ENCODE measurements at regions not wholly inside any gene's neighbourhood (a gene's known extent, or its start where the extent isn't known, plus 50 kb on each side); places are given as distances from the start of the nearest gene placed in this dataset.

GRCh38 chr2:128646691-128647090 is 328.0 kb upstream of the HS6ST1 start:
- no peaks in the 10 kb centered on the region for H3K27me3 Mint-ChIP-seq
- no peaks in the 10 kb centered on the region for H3K4me1 ChIP-seq (ENCODE audit: insufficient read depth, low read length)
- ChIA-PET CTCF (interaction anchor here (1.1 kb wide), 1 partner anchor 28 kb away, joined by 3 read pairs; no protein-coding TSS in a partner anchor), POLR2A (no interaction called here)
- no peaks in the 10 kb centered on the region for H3K9me3 ChIP-seq (ENCODE audit: control insufficient read depth in 1 of 2, insufficient read depth in 1 of 2, low read length in 2 of 2)
- H3K27ac Mint-ChIP-seq: no peak overlapping the region
- DNase-seq: no peak
- H3K36me3 ChIP-seq (ENCODE audit: insufficient read depth, low read length): no peaks in the 10 kb centered on the region
- no peak overlapping the region for H3K4me3 Mint-ChIP-seq
- H3K27me3 ChIP-seq (ENCODE audit: control insufficient read depth in 1 of 2, insufficient read depth in 2 of 2, low read length in 2 of 2): no peaks in the 10 kb centered on the region
- H3K27ac ChIP-seq (ENCODE audit: low read depth in 1 of 2, low read length in 2 of 2): no peak overlapping the region
- H3K36me3 Mint-ChIP-seq (ENCODE audit: low read depth): no peaks in the 10 kb centered on the region
- H3K9me3 Mint-ChIP-seq: no peaks in the 10 kb centered on the region
- TF ChIP-seq, protein P1, sequence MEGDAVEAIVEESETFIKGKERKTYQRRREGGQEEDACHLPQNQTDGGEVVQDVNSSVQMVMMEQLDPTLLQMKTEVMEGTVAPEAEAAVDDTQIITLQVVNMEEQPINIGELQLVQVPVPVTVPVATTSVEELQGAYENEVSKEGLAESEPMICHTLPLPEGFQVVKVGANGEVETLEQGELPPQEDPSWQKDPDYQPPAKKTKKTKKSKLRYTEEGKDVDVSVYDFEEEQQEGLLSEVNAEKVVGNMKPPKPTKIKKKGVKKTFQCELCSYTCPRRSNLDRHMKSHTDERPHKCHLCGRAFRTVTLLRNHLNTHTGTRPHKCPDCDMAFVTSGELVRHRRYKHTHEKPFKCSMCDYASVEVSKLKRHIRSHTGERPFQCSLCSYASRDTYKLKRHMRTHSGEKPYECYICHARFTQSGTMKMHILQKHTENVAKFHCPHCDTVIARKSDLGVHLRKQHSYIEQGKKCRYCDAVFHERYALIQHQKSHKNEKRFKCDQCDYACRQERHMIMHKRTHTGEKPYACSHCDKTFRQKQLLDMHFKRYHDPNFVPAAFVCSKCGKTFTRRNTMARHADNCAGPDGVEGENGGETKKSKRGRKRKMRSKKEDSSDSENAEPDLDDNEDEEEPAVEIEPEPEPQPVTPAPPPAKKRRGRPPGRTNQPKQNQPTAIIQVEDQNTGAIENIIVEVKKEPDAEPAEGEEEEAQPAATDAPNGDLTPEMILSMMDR (IDR thresholded peaks at IDR 0.05): no peak
- no peak overlapping the region for H3K4me3 ChIP-seq (ENCODE audit: low read length)
- no peaks in the 10 kb centered on the region for H3K4me1 Mint-ChIP-seq (ENCODE audit: low read depth)
- no peak for ATAC-seq (ENCODE audit: poor library complexity)
- intact Hi-C loops (cut with DNase I, micrococcal nuclease): no loop called here

DNA sequence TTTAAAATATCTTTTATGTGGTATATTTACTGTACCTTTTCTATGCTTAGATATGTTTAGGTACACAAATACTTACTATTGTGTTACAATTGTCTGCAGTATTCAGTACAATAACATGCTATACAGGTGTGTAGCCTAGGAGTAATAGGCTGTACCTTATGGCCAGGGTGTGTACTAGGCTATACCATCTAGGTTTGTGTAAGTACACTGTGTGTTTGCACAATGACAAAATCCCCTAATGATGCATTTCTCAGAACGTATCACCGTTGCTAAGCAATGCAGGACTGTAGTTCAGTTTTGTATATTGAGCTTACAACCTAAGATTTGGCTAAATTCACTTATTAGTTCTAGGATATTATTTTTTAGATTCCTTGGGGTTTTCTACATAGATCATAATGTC is 332.3 kb upstream of the HS6ST1 start:
- DNase-seq: no peak
- no peaks in the 10 kb centered on the region for H3K9me3 ChIP-seq (ENCODE audit: control insufficient read depth in 1 of 2, insufficient read depth in 1 of 2, low read length in 2 of 2)
- Mint-ChIP-seq H3K4me1 (ENCODE audit: low read depth) (no peaks in the 10 kb centered on the region), H3K4me3 (no peak overlapping the region), H3K36me3 (ENCODE audit: low read depth) (no peaks in the 10 kb centered on the region), H3K27me3 (no peaks in the 10 kb centered on the region), H3K27ac (no peak overlapping the region), H3K9me3 (no peaks in the 10 kb centered on the region)
- ChIA-PET CTCF (no interaction called here), POLR2A (no interaction called here)
- H3K4me3 ChIP-seq (ENCODE audit: low read length): no peak overlapping the region
- ATAC-seq (ENCODE audit: poor library complexity): no peak
- intact Hi-C loops (cut with DNase I, micrococcal nuclease): no loop called here
- H3K36me3 ChIP-seq (ENCODE audit: insufficient read depth, low read length): no peaks in the 10 kb centered on the region
- no peaks in the 10 kb centered on the region for H3K4me1 ChIP-seq (ENCODE audit: insufficient read depth, low read length)
- no peak overlapping the region for H3K27ac ChIP-seq (ENCODE audit: low read depth in 1 of 2, low read length in 2 of 2)
- TF ChIP-seq, protein P1 (IDR thresholded peaks at IDR 0.05): no peak
- no peaks in the 10 kb centered on the region for H3K27me3 ChIP-seq (ENCODE audit: control insufficient read depth in 1 of 2, insufficient read depth in 2 of 2, low read length in 2 of 2)

GRCh38 chr2:128654408-128654807 is 335.7 kb upstream of the HS6ST1 start:
- H3K4me3 ChIP-seq (ENCODE audit: low read length): no peak overlapping the region
- Mint-ChIP-seq H3K4me1 (ENCODE audit: low read depth) (no peaks in the 10 kb centered on the region), H3K27ac (no peak overlapping the region), H3K27me3 (peaks cover 4% of the 10 kb centered on the region), H3K36me3 (ENCODE audit: low read depth) (no peaks in the 10 kb centered on the region), H3K4me3 (no peak overlapping the region), H3K9me3 (no peaks in the 10 kb centered on the region)
- ChIA-PET POLR2A (no interaction called here), CTCF (no interaction called here)
- no peaks in the 10 kb centered on the region for H3K4me1 ChIP-seq (ENCODE audit: insufficient read depth, low read length)
- ATAC-seq (ENCODE audit: poor library complexity) (no peak), DNase-seq (peak in 3 of 14 experiments; percentile 13 to 50 (median 45))
- H3K27ac ChIP-seq (ENCODE audit: low read depth in 1 of 2, low read length in 2 of 2): no peak overlapping the region
- no peaks in the 10 kb centered on the region for H3K9me3 ChIP-seq (ENCODE audit: control insufficient read depth in 1 of 2, insufficient read depth in 1 of 2, low read length in 2 of 2)
- TF ChIP-seq, protein P1 (IDR thresholded peaks at IDR 0.05): no peak
- intact Hi-C loops (cut with DNase I, micrococcal nuclease): no loop called here
- H3K27me3 ChIP-seq (ENCODE audit: control insufficient read depth in 1 of 2, insufficient read depth in 2 of 2, low read length in 2 of 2): no peaks in the 10 kb centered on the region
- no peaks in the 10 kb centered on the region for H3K36me3 ChIP-seq (ENCODE audit: insufficient read depth, low read length)

All from CD4-positive, alpha-beta T cell (primary cell).